Activated CD8-positive, alpha-beta T cell treated with anti-CD3 and anti-CD28 coated beads for 36 hours (primary cell): ENCODE measurements at regions not wholly inside any gene's neighbourhood (a gene's known extent, or its start where the extent isn't known, plus 50 kb on each side); places are given as distances from the start of the nearest gene placed in this dataset.

Source experiments
- ATAC-seq: fragments of 200-7000 bp; cut with Tn5 transposase; one replicate; pipeline ENCODE4 v1.10.0; 2021; ENCODE audit warnings: mild to moderate bottlenecking, moderate library complexity
- CTCF ChIA-PET: fragments of 350-600 bp; sonication (Branson Sonifier 250); formaldehyde crosslinking; loops from one replicate; lab custom pipeline; 2021; ENCODE audit warnings: antibody characterized with exemption; lab: Charles Lee
- POLR2A ChIA-PET: fragments of 350-600 bp; sonication (Branson Sonifier 250); formaldehyde crosslinking; loops from one replicate; lab custom pipeline; 2021; ENCODE audit warnings: antibody characterized with exemption; lab: Charles Lee
- DNase-seq: peaks from one replicate; pipeline ENCODE4 v3.0.0-alpha.2; 2020
- H3K27ac Mint-ChIP-seq: one replicate; pipeline ENCODE4 v1.8.0; 2021; ENCODE audit warnings: mild to moderate bottlenecking, mixed read lengths
- H3K27me3 Mint-ChIP-seq: one replicate; pipeline ENCODE4 v1.8.0; 2021; ENCODE audit warnings: mixed read lengths
- H3K36me3 Mint-ChIP-seq: one replicate; pipeline ENCODE4 v1.8.0; 2021; ENCODE audit warnings: low read depth, mixed read lengths
- H3K4me1 Mint-ChIP-seq: one replicate; pipeline ENCODE4 v1.8.0; 2021; ENCODE audit warnings: low read depth, mixed read lengths
- H3K4me3 Mint-ChIP-seq: one replicate; pipeline ENCODE4 v1.8.0; 2021; ENCODE audit warnings: mild to moderate bottlenecking, moderate library complexity, mixed read lengths
- H3K9me3 Mint-ChIP-seq: one replicate; pipeline ENCODE4 v1.8.0; 2021; ENCODE audit warnings: mixed read lengths
- intact Hi-C: fragments of 100-400 bp; cut with micrococcal nuclease; formaldehyde crosslinking; loops from one replicate; pipeline ENCODE4 v1.10.0; 2022
- TF ChIP-seq, protein P1 (sequence below): fragments of 200-600 bp; IDR thresholded peaks from one replicate; pipeline ENCODE4 v1.8.0; 2022; ENCODE audit warnings: antibody characterized with exemption, mild to moderate bottlenecking

DNA sequence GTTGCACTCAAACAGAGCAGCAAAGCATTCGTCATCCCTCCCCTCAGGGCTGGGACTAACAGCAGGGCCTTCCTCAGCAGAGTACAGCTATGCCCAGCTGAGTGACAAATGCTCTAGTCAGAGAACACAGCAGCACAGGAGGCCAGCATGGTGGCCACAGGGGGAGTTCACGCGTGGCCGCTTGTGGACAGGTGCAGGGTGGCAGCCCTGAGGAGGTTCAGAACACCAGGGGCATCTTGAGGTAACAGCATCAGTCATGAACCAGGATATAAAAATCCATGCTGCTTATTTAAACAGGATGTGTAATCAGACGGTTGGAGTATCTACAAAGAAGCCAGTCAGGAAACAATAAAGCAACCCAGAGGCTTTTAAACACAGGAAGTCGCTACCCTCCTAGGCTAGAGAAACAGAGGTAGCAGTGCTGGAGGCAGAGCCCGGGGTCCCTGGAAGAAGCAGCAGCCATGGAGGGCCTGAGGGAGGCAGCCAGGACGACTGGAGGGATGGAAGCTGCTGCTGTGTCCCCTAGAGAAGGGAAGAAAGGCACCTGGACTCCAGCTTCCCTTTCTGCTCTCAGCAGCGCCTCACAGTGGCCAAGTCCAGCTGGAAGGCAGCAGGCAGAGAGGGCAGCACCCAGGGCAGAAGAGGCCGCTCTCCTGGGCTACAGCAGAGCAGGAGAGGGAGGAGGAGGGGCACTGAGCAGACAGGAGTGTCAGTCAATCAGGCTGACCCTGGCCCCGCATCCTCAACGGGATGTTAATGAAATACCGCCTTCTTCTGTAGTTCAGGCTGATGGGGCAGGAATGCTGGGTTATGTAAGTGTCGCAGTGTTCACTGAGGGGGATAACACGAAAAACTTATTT lies 70.8 kb upstream of the UCN3 start:
- POLR2A ChIA-PET: interaction anchor here (1.8 kb wide), 1 partner anchor 12 kb away, joined by 4 read pairs; no protein-coding TSS in a partner anchor

DNA sequence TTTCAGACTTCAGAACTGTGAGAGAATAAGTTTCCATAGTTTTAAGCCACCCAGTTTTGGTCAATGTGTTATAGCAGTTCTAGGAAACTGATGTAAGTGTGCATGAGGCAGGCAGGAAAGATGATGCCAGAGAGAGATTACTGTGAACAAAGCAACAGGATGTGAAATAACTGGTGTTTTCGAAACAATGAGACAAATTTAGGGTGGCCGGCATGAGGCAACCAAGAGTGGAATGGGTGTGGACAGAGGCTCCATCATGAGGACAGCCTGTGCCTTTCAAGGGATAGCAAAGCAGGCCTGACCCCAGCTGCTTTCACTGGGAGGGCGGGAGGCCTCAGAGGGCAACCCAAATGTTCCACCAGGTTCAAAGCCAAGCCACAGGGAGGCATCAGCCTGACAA lies 67.3 kb upstream of the UCN3 start:
- Mint-ChIP-seq H3K27ac (peak overlapping the region; percentile 99), H3K4me1 (peaks cover 57% of the 10 kb centered on the region), H3K27me3 (no peaks in the 10 kb centered on the region), H3K9me3 (peaks cover 3% of the 10 kb centered on the region), H3K4me3 (peak overlapping the region; percentile 37), H3K36me3 (peaks cover 45% of the 10 kb centered on the region)
- peak; percentile 54 for ATAC-seq
- TF ChIP-seq, protein P1, sequence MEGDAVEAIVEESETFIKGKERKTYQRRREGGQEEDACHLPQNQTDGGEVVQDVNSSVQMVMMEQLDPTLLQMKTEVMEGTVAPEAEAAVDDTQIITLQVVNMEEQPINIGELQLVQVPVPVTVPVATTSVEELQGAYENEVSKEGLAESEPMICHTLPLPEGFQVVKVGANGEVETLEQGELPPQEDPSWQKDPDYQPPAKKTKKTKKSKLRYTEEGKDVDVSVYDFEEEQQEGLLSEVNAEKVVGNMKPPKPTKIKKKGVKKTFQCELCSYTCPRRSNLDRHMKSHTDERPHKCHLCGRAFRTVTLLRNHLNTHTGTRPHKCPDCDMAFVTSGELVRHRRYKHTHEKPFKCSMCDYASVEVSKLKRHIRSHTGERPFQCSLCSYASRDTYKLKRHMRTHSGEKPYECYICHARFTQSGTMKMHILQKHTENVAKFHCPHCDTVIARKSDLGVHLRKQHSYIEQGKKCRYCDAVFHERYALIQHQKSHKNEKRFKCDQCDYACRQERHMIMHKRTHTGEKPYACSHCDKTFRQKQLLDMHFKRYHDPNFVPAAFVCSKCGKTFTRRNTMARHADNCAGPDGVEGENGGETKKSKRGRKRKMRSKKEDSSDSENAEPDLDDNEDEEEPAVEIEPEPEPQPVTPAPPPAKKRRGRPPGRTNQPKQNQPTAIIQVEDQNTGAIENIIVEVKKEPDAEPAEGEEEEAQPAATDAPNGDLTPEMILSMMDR: no peak
- ChIA-PET POLR2A (interaction anchor here (0.9 kb wide), 1 partner anchor 20 kb away, joined by 3 read pairs; no protein-coding TSS in a partner anchor), CTCF (interaction anchor here (0.8 to 1.5 kb wide), 3 partner anchors 12 to 20 kb away, joined by 3 read pairs; no protein-coding TSS in a partner anchor)
- intact Hi-C loops: no loop called here
- DNase-seq: peak; percentile 65

More for the DNA sequence above, 70.8 kb upstream of the UCN3 start:
- DNase-seq: peak; percentile 81
- CTCF ChIA-PET: interaction anchor here (0.6 to 1.0 kb wide), 3 partner anchors 10 to 15 kb away, joined by 3 to 4 read pairs (median 3); no protein-coding TSS in a partner anchor
- Mint-ChIP-seq H3K27ac (peak overlapping the region; percentile 96), H3K9me3 (peaks cover 11% of the 10 kb centered on the region), H3K36me3 (peaks cover 46% of the 10 kb centered on the region), H3K27me3 (no peaks in the 10 kb centered on the region), H3K4me1 (peaks cover 74% of the 10 kb centered on the region), H3K4me3 (peak overlapping the region; percentile 79)
- TF ChIP-seq, protein P1: peak; percentile 60
- ATAC-seq: peak; percentile 63
- intact Hi-C loops: no loop called here

DNA sequence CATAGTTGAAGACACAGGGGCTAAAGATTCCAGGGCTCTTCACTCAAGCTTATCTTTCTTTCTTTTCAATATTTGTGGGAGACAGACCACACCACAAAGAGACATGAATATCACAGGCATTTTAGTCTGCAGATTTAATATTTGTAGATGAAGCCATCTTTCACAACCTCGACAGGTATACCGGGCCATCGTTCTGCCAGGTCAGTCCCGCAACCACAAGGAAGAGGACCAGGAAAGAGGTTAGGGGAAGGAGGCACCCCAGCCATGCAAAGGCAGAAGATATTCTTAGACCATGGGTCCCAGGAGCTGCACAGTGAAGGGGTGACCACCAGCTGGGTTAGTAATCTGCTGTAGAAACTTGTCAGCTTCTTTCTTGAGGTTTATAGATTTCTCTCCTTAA lies 66.8 kb upstream of the UCN3 start:
- no peak for ATAC-seq
- TF ChIP-seq, protein P1: no peak
- Mint-ChIP-seq H3K9me3 (peaks cover 3% of the 10 kb centered on the region), H3K36me3 (peaks cover 45% of the 10 kb centered on the region), H3K27me3 (no peaks in the 10 kb centered on the region), H3K4me1 (peaks cover 55% of the 10 kb centered on the region), H3K27ac (peak overlapping the region; percentile 99), H3K4me3 (no peak overlapping the region)
- POLR2A ChIA-PET: interaction anchor here (0.9 kb wide), 1 partner anchor 19 kb away, joined by 3 read pairs; no protein-coding TSS in a partner anchor
- no peak for DNase-seq
- CTCF ChIA-PET: interaction anchor here (0.8 to 1.5 kb wide), 4 partner anchors 11 to 20 kb away, joined by 3 read pairs; no protein-coding TSS in a partner anchor
- intact Hi-C loops: no loop called here

DNA sequence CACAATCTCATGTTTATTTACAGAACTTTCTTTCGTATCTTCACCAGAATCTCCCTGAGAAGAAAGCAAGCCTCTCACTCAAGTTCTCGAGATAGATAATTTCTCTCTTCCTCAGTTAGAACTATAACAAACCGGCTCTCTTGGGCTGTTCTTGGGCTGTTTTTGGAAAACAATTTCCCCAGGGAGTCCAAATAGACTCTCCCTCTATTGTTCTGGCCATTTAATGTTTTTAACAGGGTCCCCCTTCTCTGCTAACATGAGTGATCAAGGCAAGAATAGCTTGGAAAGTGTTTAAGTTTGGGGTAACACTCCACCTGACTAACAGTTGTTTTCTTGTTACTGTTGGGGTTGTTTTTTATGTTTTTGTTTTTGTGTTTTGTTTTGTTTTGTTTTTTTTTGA lies 64.8 kb upstream of the UCN3 start:
- no peak for DNase-seq
- POLR2A ChIA-PET: no interaction called here
- Mint-ChIP-seq H3K4me1 (peaks cover 39% of the 10 kb centered on the region), H3K27ac (no peak overlapping the region), H3K9me3 (peaks cover 19% of the 10 kb centered on the region), H3K4me3 (no peak overlapping the region), H3K36me3 (peaks cover 49% of the 10 kb centered on the region), H3K27me3 (no peaks in the 10 kb centered on the region)
- intact Hi-C loops: no loop called here
- no peak for ATAC-seq
- CTCF ChIA-PET: no interaction called here
- TF ChIP-seq, protein P1: no peak

DNA sequence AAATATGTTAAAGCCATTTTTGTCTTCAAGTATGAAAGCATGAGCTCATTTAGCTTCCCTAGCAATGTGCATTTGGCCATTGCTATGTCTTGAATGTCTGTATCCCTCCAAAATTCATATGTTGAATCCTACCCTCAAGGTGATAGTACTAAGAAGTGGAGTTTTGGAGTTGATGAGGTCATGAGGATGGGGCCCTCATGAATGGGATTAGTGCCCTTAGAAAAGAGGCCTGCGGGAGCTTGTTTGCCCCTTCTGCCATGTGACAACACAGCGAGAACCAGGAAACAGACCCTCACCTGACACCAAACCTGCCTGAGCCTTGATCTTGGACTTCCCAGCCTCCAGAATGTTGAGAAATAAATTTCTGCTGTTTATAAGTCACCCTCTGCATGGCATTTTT lies 61.3 kb upstream of the UCN3 start:
- Mint-ChIP-seq H3K36me3 (peaks cover 20% of the 10 kb centered on the region), H3K27ac (no peak overlapping the region), H3K9me3 (peaks cover 16% of the 10 kb centered on the region), H3K27me3 (no peaks in the 10 kb centered on the region), H3K4me3 (no peak overlapping the region), H3K4me1 (peaks cover 5% of the 10 kb centered on the region)
- ATAC-seq (no peak), DNase-seq (no peak)
- TF ChIP-seq, protein P1: no peak
- ChIA-PET POLR2A (no interaction called here), CTCF (no interaction called here)
- intact Hi-C loops: no loop called here
